ENCODE measurements at regions not wholly inside any gene's neighbourhood (a gene's known extent, or its start where the extent isn't known, plus 50 kb on each side); places are given as distances from the start of the nearest gene placed in this dataset.
A peak's percentile ranks its signal among the peaks of the same experiment; 100 is the strongest.

GRCh38 chr12:34344851-34345522 lies 322.7 kb downstream of the ALG10 start:
- Histone ChIP-seq H3K4me3 (ENCODE audit: low read depth, low read length) (no peak overlapping the region), H3K27ac (ENCODE audit: extremely low read depth, low read depth, low read length) (no peak overlapping the region), H3K9me3 (ENCODE audit: control insufficient read depth, insufficient read depth, low read depth, low read length) (no peaks in the 10 kb centered on the region), H3K36me3 (ENCODE audit: control insufficient read depth in 2 of 2, insufficient read depth in 1 of 2, low read length in 2 of 2) (no peaks in the 10 kb centered on the region), H3K4me1 (ENCODE audit: control insufficient read depth, insufficient read depth, low read length) (no peaks in the 10 kb centered on the region)
- TF ChIP-seq SCRT2 (tag by site-specific recombination; IDR thresholded peaks at IDR 0.05) (peak; percentile 29; the same call in 1 of the 2 replicates), ZFP69B (tag by site-specific recombination; IDR thresholded peaks at IDR 0.05) (0 out of 2 replicates have a peak, but pooled peaks have one; percentile 19), ZIC2 (tag by site-specific recombination; IDR thresholded peaks at IDR 0.05) (peak; percentile 33; the same call in 1 of the 2 replicates), ZNF658 (tag by site-specific recombination; IDR thresholded peaks at IDR 0.05) (no peak)
- ChIA-PET POLR2A (no interaction called here), CTCF (no interaction called here)

GRCh38 chr12:34345801-34346200 lies 323.5 kb downstream of the ALG10 start:
- POLR2A ChIA-PET = no interaction called here
- Histone ChIP-seq H3K4me3 (ENCODE audit: low read depth, low read length) (no peak overlapping the region), H3K27ac (ENCODE audit: extremely low read depth, low read depth, low read length) (no peak overlapping the region), H3K36me3 (ENCODE audit: control insufficient read depth in 2 of 2, insufficient read depth in 1 of 2, low read length in 2 of 2) (no peaks in the 10 kb centered on the region), H3K9me3 (ENCODE audit: control insufficient read depth, insufficient read depth, low read depth, low read length) (no peaks in the 10 kb centered on the region), H3K4me1 (ENCODE audit: control insufficient read depth, insufficient read depth, low read length) (no peaks in the 10 kb centered on the region)
- CTCF ChIA-PET = no interaction called here
- TF ChIP-seq ZBTB49 (tag by site-specific recombination; IDR thresholded peaks at IDR 0.05; ENCODE audit: low read depth) (no peak), ZNF274 (IDR thresholded peaks at IDR 0.05; ENCODE audit: low read length) (no peak), ZNF274 (tag by site-specific recombination; IDR thresholded peaks at IDR 0.05; ENCODE audit: borderline replicate concordance) (no peak), ZBTB20 (tag by site-specific recombination; IDR thresholded peaks at IDR 0.05) (peak; percentile 61; the same call in 1 of the 2 replicates), ZNF114 (tag by site-specific recombination; IDR thresholded peaks at IDR 0.05) (no peak), ZNF555 (tag by site-specific recombination; conservative IDR thresholded peaks at IDR 0.05) (no peak), SCRT2 (tag by site-specific recombination; IDR thresholded peaks at IDR 0.05) (no peak), OSR2 (tag by site-specific recombination; IDR thresholded peaks at IDR 0.05) (no peak), ZNF571 (tag by site-specific recombination; IDR thresholded peaks at IDR 0.05) (no peak), ZNF366 (tag by site-specific recombination; conservative IDR thresholded peaks at IDR 0.05) (no peak), ZNF776 (tag by site-specific recombination; IDR thresholded peaks at IDR 0.05; ENCODE audit: borderline replicate concordance) (no peak), ATF2 (tag by site-specific recombination; IDR thresholded peaks at IDR 0.05; ENCODE audit: low read depth) (no peak), ZNF777 (tag by site-specific recombination; IDR thresholded peaks at IDR 0.05; ENCODE audit: borderline replicate concordance) (no peak), ZNF513 (tag by site-specific recombination; IDR thresholded peaks at IDR 0.05) (no peak), SP3 (tag by site-specific recombination; IDR thresholded peaks at IDR 0.05) (no peak), ZNF624 (tag by site-specific recombination; IDR thresholded peaks at IDR 0.05) (no peak), TCF7L2 (IDR thresholded peaks at IDR 0.05; ENCODE audit: borderline replicate concordance, low read depth, low read length) (no peak), SP7 (tag by site-specific recombination; IDR thresholded peaks at IDR 0.05) (no peak), ZSCAN30 (tag by site-specific recombination; IDR thresholded peaks at IDR 0.05) (no peak), ZNF677 (tag by site-specific recombination; IDR thresholded peaks at IDR 0.05) (no peak), PRDM6 (tag by site-specific recombination; IDR thresholded peaks at IDR 0.05) (no peak), GLIS1 (tag by site-specific recombination; IDR thresholded peaks at IDR 0.05) (no peak; the same call in 1 of the 2 replicates), HOXD13 (CRISPR knock-in tag; IDR thresholded peaks at IDR 0.05; ENCODE audit: borderline replicate concordance) (no peak), ZNF501 (tag by site-specific recombination; IDR thresholded peaks at IDR 0.05) (no peak), ZNF626 (tag by site-specific recombination; IDR thresholded peaks at IDR 0.05) (no peak), ZIC2 (tag by site-specific recombination; IDR thresholded peaks at IDR 0.05) (peak; percentile 15; the same call in 1 of the 2 replicates), ZNF701 (tag by site-specific recombination; IDR thresholded peaks at IDR 0.05) (no peak), HOXC10 (CRISPR knock-in tag; IDR thresholded peaks at IDR 0.05) (no peak)
